HCT116 (cell line): ENCODE measurements at regions not wholly inside any gene's neighbourhood (a gene's known extent, or its start where the extent isn't known, plus 50 kb on each side); places are given as distances from the start of the nearest gene placed in this dataset.

Source experiments
- ATAC-seq: fragments of 200-7000 bp; cut with Tn5 transposase; 2 replicates; pipeline ENCODE4 v1.9.1; 2020; ENCODE audit warnings: mild to moderate bottlenecking, moderate library complexity
- BruUV-seq: library from RNA; stranded (reverse); fragments of 400-500 nt; replicated peaks from 2 replicates; lab custom pipeline; 2021; lab: Mats Ljungman, UMichigan
- CTCF ChIA-PET: fragments of 300-600 bp; sonication (Branson Sonifier 250); formaldehyde crosslinking; loops from one replicate; lab custom pipeline; 2021; ENCODE audit warnings: antibody characterized with exemption; lab: Charles Lee
- POLR2A ChIA-PET: fragments of 300-600, 350-600 bp; sonication (Branson Sonifier 250); formaldehyde crosslinking; loops from one replicate; lab custom pipeline; 2021; ENCODE audit warnings: antibody characterized with exemption; lab: Charles Lee
- RAD21 ChIA-PET, 2 experiments: fragments of 300-600 bp; sonication (Branson Sonifier 250); formaldehyde crosslinking; loops; one replicate each; lab custom pipeline; 2023; ENCODE audit warnings: low total read pairs in 2 of 2; ENCODE audit not compliant: uncharacterized antibody in 2 of 2, unreplicated experiment in 2 of 2, low non-redundant PET in 1 of 2; lab: Charles Lee
- DNase-seq: peaks from one replicate; pipeline ENCODE4 v3.0.0-alpha.2; 2010; ENCODE audit warnings: low read depth, low spot score
- H2AFZ ChIP-seq: fragments of 200-600 bp; shearing (Covaris generic), sonication (generic); 2 replicates; pipeline ENCODE4 v1.6.1; 2017; ENCODE audit warnings: low read depth, mixed run types, mixed read lengths, antibody characterized with exemption, low read length; ENCODE audit not compliant: poor library complexity, severe bottlenecking
- H3K27ac ChIP-seq: 2 replicates; pipeline ENCODE4 v1.5.1; 2012; ENCODE audit warnings: low read depth, low read length
- H3K27me3 ChIP-seq: fragments of 200-600 bp; sonication (generic); 2 replicates; pipeline ENCODE4 v1.6.1; 2016; ENCODE audit warnings: mixed run types, low read length, mixed read lengths; ENCODE audit not compliant: insufficient read depth
- H3K36me3 ChIP-seq, 2 experiments: fragments of 200-500 bp in 1 of 2; fragments of 200-600 bp in 1 of 2; sonication (Bioruptor generic) in 1 of 2; sonication (generic) in 1 of 2; 2 replicates each; pipeline versions ENCODE4 v1.5.1 to v1.6.1; 2014 to 2016; ENCODE audit warnings: low read length in 2 of 2, inconsistent platforms in 1 of 2, mixed read lengths in 1 of 2, mixed run types in 1 of 2; ENCODE audit not compliant: insufficient read depth in 2 of 2, control insufficient read depth in 1 of 2
- H3K4me1 ChIP-seq, 2 experiments: fragments of 200-600 bp in 1 of 2; sonication (generic) in 1 of 2; 2 replicates each; pipeline versions ENCODE4 v1.5.1 to v1.6.1; 2012 to 2017; ENCODE audit warnings: low read length in 2 of 2, inconsistent platforms in 1 of 2, mild to moderate bottlenecking in 1 of 2, mixed read lengths in 1 of 2, mixed run types in 1 of 2, moderate library complexity in 1 of 2; ENCODE audit not compliant: insufficient read depth in 2 of 2, control insufficient read depth in 1 of 2
- H3K4me2 ChIP-seq: fragments of 200-600 bp; sonication (generic); 2 replicates; pipeline ENCODE4 v1.6.1; 2017; ENCODE audit warnings: mixed run types, low read length, mixed read lengths
- H3K4me3 ChIP-seq, 2 experiments: fragments of 200-600 bp in 1 of 2; sonication (generic) in 1 of 2; replicated peaks in 1 of 2; 2 replicates each; pipeline ENCODE4 v1.5.1; 2011 to 2016; ENCODE audit warnings: low read length in 2 of 2, control low read depth in 1 of 2, low read depth in 1 of 2, mild to moderate bottlenecking in 1 of 2, mixed read lengths in 1 of 2, mixed run types in 1 of 2
- H3K79me2 ChIP-seq: fragments of 200-600 bp; sonication (generic); 2 replicates; pipeline ENCODE4 v1.6.1; 2017; ENCODE audit warnings: mild to moderate bottlenecking, mixed run types, low read length, moderate library complexity, mixed read lengths; ENCODE audit not compliant: insufficient read depth
- H3K9ac ChIP-seq: fragments of 200-600 bp; sonication (generic); 2 replicates; pipeline ENCODE4 v1.6.1; 2016; ENCODE audit warnings: low read length, mixed read lengths
- H3K9me2 ChIP-seq: fragments of 200-600 bp; sonication (generic), shearing (Covaris generic); 2 replicates; pipeline ENCODE4 v1.6.1; 2017; ENCODE audit warnings: mixed run types, mild to moderate bottlenecking, moderate library complexity; ENCODE audit not compliant: insufficient read depth
- H3K9me3 ChIP-seq, 2 experiments: fragments of 200-500 bp in 1 of 2; fragments of 200-600 bp in 1 of 2; sonication (Bioruptor generic) in 1 of 2; sonication (generic) in 1 of 2; 2 replicates each; pipeline ENCODE4 v1.6.1; 2014 to 2017; ENCODE audit warnings: low read length in 2 of 2, mixed read lengths in 2 of 2, inconsistent platforms in 1 of 2, low read depth in 1 of 2, mild to moderate bottlenecking in 1 of 2, mixed run types in 1 of 2, moderate library complexity in 1 of 2; ENCODE audit not compliant: control insufficient read depth in 1 of 2, insufficient read depth in 1 of 2
- H4K20me1 ChIP-seq: fragments of 200-600 bp; sonication (generic), shearing (Covaris generic); 2 replicates; pipeline ENCODE4 v1.6.1; 2017; ENCODE audit warnings: mixed run types, mild to moderate bottlenecking, moderate library complexity; ENCODE audit not compliant: insufficient read depth
- ATF3 ChIP-seq: IDR thresholded peaks from 2 replicates; pipeline ENCODE4 v1.6.1; 2012
- CEBPB ChIP-seq: IDR thresholded peaks from 2 replicates; pipeline ENCODE4 v1.6.1; 2012; ENCODE audit warnings: low read depth
- EGR1 ChIP-seq: IDR thresholded peaks from 2 replicates; pipeline ENCODE4 v1.6.1; 2012; ENCODE audit warnings: low read depth
- POLR2A ChIP-seq: IDR thresholded peaks from 2 replicates; pipeline ENCODE4 v1.7.0; 2011; ENCODE audit warnings: borderline replicate concordance; ENCODE audit not compliant: insufficient read depth, insufficient read length; ENCODE audit errors: extremely low read depth
- RAD21 ChIP-seq: IDR thresholded peaks from 2 replicates; pipeline ENCODE4 v1.6.1; 2012; ENCODE audit warnings: low read depth, mild to moderate bottlenecking
- SRF ChIP-seq: IDR thresholded peaks from 2 replicates; pipeline ENCODE4 v1.6.1; 2012; ENCODE audit warnings: low read depth
- TCF7L2 ChIP-seq: IDR thresholded peaks from 2 replicates; pipeline ENCODE4 v1.7.0; 2011; ENCODE audit warnings: borderline replicate concordance, inconsistent platforms; ENCODE audit not compliant: insufficient read depth, insufficient read length; ENCODE audit errors: extremely low read depth
- ZBTB33 ChIP-seq: IDR thresholded peaks from 2 replicates; pipeline ENCODE4 v1.6.1; 2011; ENCODE audit warnings: mild to moderate bottlenecking, low read length, moderate library complexity; ENCODE audit not compliant: insufficient replicate concordance; ENCODE audit errors: extremely low read depth
- ZFX ChIP-seq: fragments of 450-650 bp; IDR thresholded peaks from 2 replicates; pipeline ENCODE4 v1.6.1; 2017
- ZNF274 ChIP-seq: fragments of 200-500 bp; sonication (Bioruptor generic); IDR thresholded peaks from 2 replicates; pipeline ENCODE4 v1.6.1; 2014; ENCODE audit warnings: mild to moderate bottlenecking, low read depth, low read length, inconsistent platforms
- intact Hi-C: fragments of 100-400 bp; cut with micrococcal nuclease; formaldehyde crosslinking; loops from 2 replicates; pipeline ENCODE4 v1.10.0; 2022
- TF ChIP-seq, protein P1 (sequence below), 3 experiments: fragments of 200-600 bp in 1 of 3; sonication (generic) in 1 of 3; IDR thresholded peaks in 2 of 3; conservative IDR thresholded peaks in 1 of 3; 2 replicates each; pipeline ENCODE4 v1.5.1; 2012 to 2017; ENCODE audit warnings: low read depth in 2 of 3, low read length in 2 of 3, antibody characterized with exemption in 1 of 3, borderline replicate concordance in 1 of 3, control low read depth in 1 of 3, mild to moderate bottlenecking in 1 of 3, mixed read lengths in 1 of 3, mixed run types in 1 of 3, moderate library complexity in 1 of 3; ENCODE audit not compliant: insufficient read depth in 1 of 3

DNA sequence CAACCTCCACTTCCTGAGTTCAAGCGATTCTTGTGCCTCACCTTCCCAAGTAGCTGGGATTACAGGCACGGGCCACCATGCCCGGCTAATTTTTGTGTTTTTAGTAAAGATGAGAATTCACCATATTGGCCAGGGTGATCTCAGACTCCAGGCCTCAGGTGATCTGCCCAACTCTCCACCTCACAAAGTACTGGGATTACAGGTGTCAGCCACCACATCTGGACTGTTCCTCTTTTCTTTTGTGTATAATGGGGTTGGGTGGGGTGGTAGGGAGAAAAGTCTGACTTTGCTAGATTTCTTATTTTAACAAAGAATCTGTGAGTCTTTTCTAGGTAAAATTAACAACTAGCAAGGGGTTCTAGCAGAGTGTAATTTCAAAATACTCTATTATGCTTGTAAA, 92.7 kb upstream of the AMN1 start (continued):
- TF ChIP-seq ZBTB33 (no peak), RAD21 (no peak), EGR1 (no peak), ATF3 (no peak), TCF7L2 (no peak), ZFX (no peak), POLR2A (no peak)
- TF ChIP-seq, all 23 proteins: peak for 0

- POLR2A ChIA-PET: no interaction called here
- H4K20me1 ChIP-seq: no peaks in the 10 kb centered on the region
- no peak overlapping the region for H3K4me3 ChIP-seq
- CTCF ChIA-PET: no interaction called here
- H3K36me3 ChIP-seq: no peaks in the 10 kb centered on the region
- H3K79me2 ChIP-seq: no peaks in the 10 kb centered on the region
- BruUV-seq: no TSS peak
- H3K9me3 ChIP-seq: 0 out of 4 replicates have a peak, but pooled peaks cover 0 to 3% of the 10 kb centered on the region in 2 experiments
- no peak overlapping the region for H2AFZ ChIP-seq
- intact Hi-C loops: no loop called here
- H3K4me1 ChIP-seq: no peaks in the 10 kb centered on the region
- no peaks in the 10 kb centered on the region for H3K9me2 ChIP-seq
- RAD21 ChIA-PET: no interaction called here
- ATAC-seq: no peak
- H3K4me2 ChIP-seq: no peak overlapping the region
- no peak overlapping the region for H3K27ac ChIP-seq
- no peak for DNase-seq
- no peak overlapping the region for H3K9ac ChIP-seq
- no peaks in the 10 kb centered on the region for H3K27me3 ChIP-seq
- TF ChIP-seq CEBPB (no peak), EGR1 (no peak), ZNF274 (no peak), SRF (no peak), ATF3 (no peak), TCF7L2 (no peak)
- TF ChIP-seq, protein P1, sequence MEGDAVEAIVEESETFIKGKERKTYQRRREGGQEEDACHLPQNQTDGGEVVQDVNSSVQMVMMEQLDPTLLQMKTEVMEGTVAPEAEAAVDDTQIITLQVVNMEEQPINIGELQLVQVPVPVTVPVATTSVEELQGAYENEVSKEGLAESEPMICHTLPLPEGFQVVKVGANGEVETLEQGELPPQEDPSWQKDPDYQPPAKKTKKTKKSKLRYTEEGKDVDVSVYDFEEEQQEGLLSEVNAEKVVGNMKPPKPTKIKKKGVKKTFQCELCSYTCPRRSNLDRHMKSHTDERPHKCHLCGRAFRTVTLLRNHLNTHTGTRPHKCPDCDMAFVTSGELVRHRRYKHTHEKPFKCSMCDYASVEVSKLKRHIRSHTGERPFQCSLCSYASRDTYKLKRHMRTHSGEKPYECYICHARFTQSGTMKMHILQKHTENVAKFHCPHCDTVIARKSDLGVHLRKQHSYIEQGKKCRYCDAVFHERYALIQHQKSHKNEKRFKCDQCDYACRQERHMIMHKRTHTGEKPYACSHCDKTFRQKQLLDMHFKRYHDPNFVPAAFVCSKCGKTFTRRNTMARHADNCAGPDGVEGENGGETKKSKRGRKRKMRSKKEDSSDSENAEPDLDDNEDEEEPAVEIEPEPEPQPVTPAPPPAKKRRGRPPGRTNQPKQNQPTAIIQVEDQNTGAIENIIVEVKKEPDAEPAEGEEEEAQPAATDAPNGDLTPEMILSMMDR (IDR thresholded peaks at IDR 0.05 in 2 of 3, conservative IDR thresholded peaks at IDR 0.05 in 1 of 3; ENCODE audit: borderline replicate concordance in 1 of 3, insufficient read depth in 1 of 3, low read depth in 2 of 3, low read length in 2 of 3): no peak
- TF ChIP-seq, all 23 proteins: peak for 0
Observed at GRCh38 chr12:31820832-31821231, 92.0 kb upstream of the AMN1 start.
